ENCODE measurements at regions not wholly inside any gene's neighbourhood (a gene's known extent, or its start where the extent isn't known, plus 50 kb on each side); places are given as distances from the start of the nearest gene placed in this dataset.

DNA sequence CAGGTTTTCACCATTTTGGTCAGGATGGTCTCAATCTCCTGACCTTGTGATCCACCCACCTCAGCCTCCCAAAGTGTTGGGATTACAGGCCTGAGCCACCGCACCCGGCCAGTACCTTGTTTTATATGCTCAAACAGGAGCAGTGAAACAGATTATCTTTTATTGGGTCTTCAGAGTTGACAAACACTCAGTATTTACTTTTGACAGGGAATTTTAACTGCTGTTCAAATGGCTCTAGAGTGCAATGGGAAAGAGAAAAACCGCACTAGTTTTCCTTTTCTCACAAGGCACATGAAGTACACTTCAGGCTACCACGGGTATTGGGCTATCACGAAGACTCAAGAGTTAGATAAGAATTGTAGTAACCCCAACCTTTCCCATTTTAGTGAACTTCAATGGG is 471.9 kb upstream of the DAB2 start:
- Histone ChIP-seq H2BK20ac (ENCODE audit: low read depth, low read length, poor library complexity, severe bottlenecking) (no peak overlapping the region), H2AFZ (ENCODE audit: low read length) (no peak overlapping the region), H2BK12ac (ENCODE audit: insufficient read length, low read depth, low read length) (no peak overlapping the region), H3K9me3 (ENCODE audit: control insufficient read depth, low read depth, low read length) (no peaks in the 10 kb centered on the region), H3K56ac (ENCODE audit: insufficient read length, low read depth, low read length) (no peak overlapping the region), H4K5ac (ENCODE audit: insufficient read length, low read depth, low read length) (no peak overlapping the region), H3T11ph (ENCODE audit: low read length) (no peak overlapping the region), H2BK5ac (ENCODE audit: insufficient read length, low read length) (no peak overlapping the region), H2AK5ac (ENCODE audit: insufficient read length, low read length) (no peak overlapping the region), H3K23me2 (ENCODE audit: insufficient read length, low read depth, low read length, poor library complexity, severe bottlenecking) (no peaks in the 10 kb centered on the region), H4K8ac (replicated peaks; ENCODE audit: insufficient read length, low read depth, low read length) (no peak overlapping the region), H2BK15ac (ENCODE audit: low read depth, low read length) (no peak overlapping the region), H3K9ac (ENCODE audit: extremely low read depth, insufficient read length, low read length) (no peak overlapping the region), H3K4ac (ENCODE audit: low read depth, low read length) (no peak overlapping the region), H4K20me1 (ENCODE audit: control insufficient read depth, insufficient read depth, insufficient read length) (no peaks in the 10 kb centered on the region), H3K27ac (ENCODE audit: insufficient read length, low read depth, low read length) (no peak overlapping the region), H3K79me1 (ENCODE audit: insufficient read depth, low read depth, low read length, poor library complexity, severe bottlenecking) (no peaks in the 10 kb centered on the region), H3K23ac (ENCODE audit: insufficient read length, low read depth, low read length) (no peak overlapping the region), H3K14ac (ENCODE audit: insufficient read depth, low read length) (no peak overlapping the region), H3K79me2 (ENCODE audit: insufficient read depth, low read length) (no peaks in the 10 kb centered on the region), H3K4me2 (ENCODE audit: insufficient read depth, insufficient read length, low read length) (no peak overlapping the region), H3K18ac (ENCODE audit: insufficient read length, low read depth, low read length) (no peak overlapping the region), H3K27me3 (ENCODE audit: insufficient read depth, low read length) (no peaks in the 10 kb centered on the region), H3K4me1 (ENCODE audit: insufficient read depth, low read length) (no peaks in the 10 kb centered on the region), H2BK120ac (ENCODE audit: low read depth, low read length, poor library complexity, severe bottlenecking) (no peak overlapping the region), H4K91ac (ENCODE audit: insufficient read length, low read depth, low read length) (no peak overlapping the region)
- Mint-ChIP-seq H3K27ac (no peak overlapping the region), H3K36me3 (ENCODE audit: insufficient read depth in 1 of 3, low read depth in 3 of 3) (no peaks in the 10 kb centered on the region), H3K4me1 (peaks cover 0 to 4% of the 10 kb centered on the region in 2 experiments; a peak in 1 of 4 replicates), H3K9me3 (no peaks in the 10 kb centered on the region), H3K27me3 (ENCODE audit: low read depth) (no peaks in the 10 kb centered on the region), H3K4me3 (no peak overlapping the region)
- TF ChIP-seq, protein P1, sequence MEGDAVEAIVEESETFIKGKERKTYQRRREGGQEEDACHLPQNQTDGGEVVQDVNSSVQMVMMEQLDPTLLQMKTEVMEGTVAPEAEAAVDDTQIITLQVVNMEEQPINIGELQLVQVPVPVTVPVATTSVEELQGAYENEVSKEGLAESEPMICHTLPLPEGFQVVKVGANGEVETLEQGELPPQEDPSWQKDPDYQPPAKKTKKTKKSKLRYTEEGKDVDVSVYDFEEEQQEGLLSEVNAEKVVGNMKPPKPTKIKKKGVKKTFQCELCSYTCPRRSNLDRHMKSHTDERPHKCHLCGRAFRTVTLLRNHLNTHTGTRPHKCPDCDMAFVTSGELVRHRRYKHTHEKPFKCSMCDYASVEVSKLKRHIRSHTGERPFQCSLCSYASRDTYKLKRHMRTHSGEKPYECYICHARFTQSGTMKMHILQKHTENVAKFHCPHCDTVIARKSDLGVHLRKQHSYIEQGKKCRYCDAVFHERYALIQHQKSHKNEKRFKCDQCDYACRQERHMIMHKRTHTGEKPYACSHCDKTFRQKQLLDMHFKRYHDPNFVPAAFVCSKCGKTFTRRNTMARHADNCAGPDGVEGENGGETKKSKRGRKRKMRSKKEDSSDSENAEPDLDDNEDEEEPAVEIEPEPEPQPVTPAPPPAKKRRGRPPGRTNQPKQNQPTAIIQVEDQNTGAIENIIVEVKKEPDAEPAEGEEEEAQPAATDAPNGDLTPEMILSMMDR (conservative IDR thresholded peaks at IDR 0.05): no peak
- no peak for DNase-seq
- no CpG with 5 or more reads among the region's 5 CpGs for WGBS (ENCODE audit: extremely low coverage, insufficient read length, low lambda C conversion rate)

Measured in H9 (cell line).